IMR-90 (cell line): ENCODE measurements at regions not wholly inside any gene's neighbourhood (a gene's known extent, or its start where the extent isn't known, plus 50 kb on each side); places are given as distances from the start of the nearest gene placed in this dataset.

Experiments used
- ATAC-seq: fragments of 200-7000 bp; cut with Tn5 transposase; 2 replicates; pipeline ENCODE4 v1.9.1; 2020; ENCODE audit warnings: low read depth, mild to moderate bottlenecking, moderate library complexity
- BruUV-seq: library from RNA; stranded (reverse); fragments of 400-500 nt; replicated peaks from 2 replicates; lab custom pipeline; 2021; lab: Mats Ljungman, UMichigan
- CTCF ChIA-PET: fragments of 300-600 bp; formaldehyde crosslinking; extraction: SDS; loops from one replicate; lab custom pipeline; 2021; ENCODE audit warnings: antibody characterized with exemption; lab: Yijun Ruan, JAX
- POLR2A ChIA-PET: fragments of 300-600 bp; sonication (Branson Sonifier 250); formaldehyde crosslinking; loops from one replicate; lab custom pipeline; 2022; ENCODE audit warnings: antibody characterized with exemption; ENCODE audit not compliant: unreplicated experiment; lab: Charles Lee
- DNase-seq: peaks from one replicate; pipeline ENCODE4 v3.0.0; 2013
- H2AFZ ChIP-seq: replicated peaks from 2 replicates; pipeline ENCODE3; 2013; ENCODE audit warnings: low read length, mild to moderate bottlenecking; ENCODE audit not compliant: poor library complexity
- H2AK5ac ChIP-seq: 2 replicates; pipeline ENCODE4 v1.6.1; 2013; ENCODE audit warnings: low read depth, low read length, inconsistent platforms
- H2AK9ac ChIP-seq: replicated peaks from 2 replicates; pipeline ENCODE3; 2013; ENCODE audit warnings: mild to moderate bottlenecking, low read depth, low read length, moderate library complexity; ENCODE audit not compliant: poor library complexity
- H2BK120ac ChIP-seq: 2 replicates; pipeline ENCODE4 v1.6.1; 2013; ENCODE audit warnings: low read depth, low read length, inconsistent platforms
- H2BK15ac ChIP-seq: 3 replicates; pipeline ENCODE4 v1.6.1; 2013; ENCODE audit warnings: low read depth, low read length, inconsistent platforms
- H2BK20ac ChIP-seq: 2 replicates; pipeline ENCODE4 v1.6.1; 2013; ENCODE audit warnings: low read depth, mild to moderate bottlenecking, inconsistent platforms, low read length, moderate library complexity
- H2BK5ac ChIP-seq: 2 replicates; pipeline ENCODE4 v1.6.1; 2013; ENCODE audit warnings: mild to moderate bottlenecking, low read depth, low read length, inconsistent platforms; ENCODE audit not compliant: poor library complexity, severe bottlenecking
- H3K14ac ChIP-seq: replicated peaks from 2 replicates; pipeline ENCODE4 v1.6.1; 2013; ENCODE audit warnings: low read depth, low read length, inconsistent platforms
- H3K18ac ChIP-seq: 2 replicates; pipeline ENCODE4 v1.6.1; 2013; ENCODE audit warnings: low read depth, low read length, control low read depth
- H3K23ac ChIP-seq: 2 replicates; pipeline ENCODE4 v1.6.1; 2013; ENCODE audit warnings: low read depth, low read length, inconsistent platforms
- H3K27ac ChIP-seq: 2 replicates; pipeline ENCODE4 v1.5.1; 2013; ENCODE audit warnings: mild to moderate bottlenecking, control low read depth, low read length; ENCODE audit not compliant: insufficient read depth
- H3K27me3 ChIP-seq: 2 replicates; pipeline ENCODE4 v1.6.1; 2013; ENCODE audit warnings: low read length; ENCODE audit not compliant: control insufficient read depth, insufficient read depth
- H3K36me3 ChIP-seq: 2 replicates; pipeline ENCODE4 v1.6.1; 2013; ENCODE audit warnings: low read length, mixed read lengths; ENCODE audit not compliant: control insufficient read depth, insufficient read depth
- H3K4ac ChIP-seq: 2 replicates; pipeline ENCODE4 v1.6.1; 2013; ENCODE audit warnings: low read depth, low read length, inconsistent platforms
- H3K4me1 ChIP-seq: 2 replicates; pipeline ENCODE4 v1.6.1; 2013; ENCODE audit warnings: low read length, mixed read lengths; ENCODE audit not compliant: control insufficient read depth, insufficient read depth
- H3K4me2 ChIP-seq: 2 replicates; pipeline ENCODE4 v1.6.1; 2013; ENCODE audit warnings: low read depth, mild to moderate bottlenecking, control low read depth, low read length, moderate library complexity
- H3K4me3 ChIP-seq: 2 replicates; pipeline ENCODE4 v1.5.1; 2013; ENCODE audit warnings: low read depth, mild to moderate bottlenecking, control low read depth, low read length, moderate library complexity; ENCODE audit not compliant: insufficient read depth
- H3K56ac ChIP-seq: 2 replicates; pipeline ENCODE4 v1.6.1; 2013; ENCODE audit warnings: low read length, inconsistent platforms; ENCODE audit not compliant: insufficient read depth; ENCODE audit errors: extremely low read depth
- H3K79me1 ChIP-seq, 2 experiments: 2 replicates each; pipeline ENCODE4 v1.6.1; 2013; ENCODE audit warnings: low read length in 2 of 2, inconsistent platforms in 1 of 2, low read depth in 1 of 2
- H3K9ac ChIP-seq: 2 replicates; pipeline ENCODE4 v1.6.1; 2013; ENCODE audit warnings: low read depth, low read length, control low read depth
- H3K9me1 ChIP-seq: 2 replicates; pipeline ENCODE4 v1.6.1; 2013; ENCODE audit warnings: low read length, inconsistent platforms; ENCODE audit not compliant: insufficient read depth
- H3K9me3 ChIP-seq: 2 replicates; pipeline ENCODE4 v1.6.1; 2013; ENCODE audit warnings: low read length; ENCODE audit not compliant: control insufficient read depth, insufficient read depth
- H4K20me1 ChIP-seq: 2 replicates; pipeline ENCODE4 v1.6.1; 2013; ENCODE audit warnings: low read length, inconsistent platforms; ENCODE audit not compliant: insufficient read depth
- H4K5ac ChIP-seq: 2 replicates; pipeline ENCODE4 v1.6.1; 2013; ENCODE audit warnings: mild to moderate bottlenecking, low read depth, low read length, control low read depth
- H4K8ac ChIP-seq, 2 experiments: 2 replicates each; pipeline ENCODE4 v1.6.1; 2013; ENCODE audit warnings: low read depth in 2 of 2, low read length in 2 of 2, control low read depth in 1 of 2, inconsistent platforms in 1 of 2
- H4K91ac ChIP-seq: 2 replicates; pipeline ENCODE4 v1.6.1; 2013; ENCODE audit warnings: low read depth, low read length, inconsistent platforms; ENCODE audit not compliant: insufficient read depth
- CTCF ChIP-seq: conservative IDR thresholded peaks from 2 replicates; pipeline ENCODE4 v1.5.1; 2012; ENCODE audit warnings: mild to moderate bottlenecking, low read depth, low read length, improper control_type of control experiment
- NFE2L2 ChIP-seq: fragments of 150-350 bp; IDR thresholded peaks from 2 replicates; pipeline ENCODE4 v1.6.1; 2016; ENCODE audit warnings: low read depth, mild to moderate bottlenecking, low read length
- USF2 ChIP-seq: fragments of 150-350 bp; IDR thresholded peaks from 2 replicates; pipeline ENCODE4 v1.6.1; 2017; ENCODE audit warnings: mild to moderate bottlenecking, antibody characterized with exemption, low read length, low read depth
- WGBS, 2 experiments: methylation state at CpG; one replicate each; pipeline versions ENCODE4 v1.1.5 to v1.1.7; 2013; ENCODE audit warnings: missing lambda C conversion rate in 2 of 2; ENCODE audit not compliant: insufficient read length in 1 of 2; ENCODE audit errors: extremely low coverage in 2 of 2; 5-methylcytosine and 5-hydroxymethylcytosine counted together
- dilution Hi-C: fragments of 300-500 bp; cut with HindIII; formaldehyde crosslinking; loops from one replicate; pipeline ENCODE4 v1.14.3; 2018; ENCODE audit warnings: low sequenced_read_pairs; ENCODE audit not compliant: unreplicated experiment
- in situ Hi-C: fragments of 300-500 bp; cut with MboI; formaldehyde crosslinking; loops from 3 replicates; pipeline ENCODE4 v1.14.3; 2019; ENCODE audit warnings: low sequenced_read_pairs, inconsistent platforms, mixed read lengths
- intact Hi-C: fragments of 100-400 bp; cut with micrococcal nuclease; formaldehyde crosslinking; loops from 2 replicates; pipeline ENCODE4 v1.10.0; 2022

GRCh38 chr1:103937763-103938357, 188.2 kb downstream of the AMY1C start:
- Histone ChIP-seq H3K9ac (no peak overlapping the region), H2BK20ac (no peak overlapping the region), H4K5ac (no peak overlapping the region), H3K4me3 (no peak overlapping the region), H3K14ac (no peak overlapping the region), H3K23ac (no peak overlapping the region), H3K4me1 (no peaks in the 10 kb centered on the region), H4K20me1 (no peaks in the 10 kb centered on the region), H3K4ac (no peak overlapping the region), H2BK5ac (no peak overlapping the region), H3K27me3 (no peaks in the 10 kb centered on the region), H4K91ac (no peak overlapping the region), H3K4me2 (no peak overlapping the region), H3K36me3 (no peaks in the 10 kb centered on the region), H3K9me3 (0 out of 2 replicates have a peak, but pooled peaks cover 1% of the 10 kb centered on the region), H2AK5ac (no peak overlapping the region), H3K27ac (no peak overlapping the region), H3K18ac (no peak overlapping the region), H4K8ac (no peak overlapping the region), H2BK15ac (no peak overlapping the region), H2AK9ac (no peak overlapping the region), H3K56ac (no peak overlapping the region), H3K79me1 (no peaks in the 10 kb centered on the region), H2BK120ac (no peak overlapping the region), H2AFZ (no peak overlapping the region), H3K9me1 (no peaks in the 10 kb centered on the region)
- in situ Hi-C loops = no loop called here
- dilution Hi-C loops = no loop called here
- TF ChIP-seq USF2 = no peak
- TF ChIP-seq NFE2L2 = no peak
- TF ChIP-seq CTCF = no peak
- ATAC-seq (no peak), DNase-seq (no peak)
- CTCF ChIA-PET = no interaction called here
- POLR2A ChIA-PET = no interaction called here
- BruUV-seq = no TSS peak
- intact Hi-C loops = no loop called here
- no CpG with 5 or more reads among the region's 4 CpGs for WGBS, 2 experiments
